Right atrium auricular region (tissue), 2 donors: ENCODE measurements at regions not wholly inside any gene's neighbourhood (a gene's known extent, or its start where the extent isn't known, plus 50 kb on each side); places are given as distances from the start of the nearest gene placed in this dataset.

Experiments used
- DNase-seq: peaks from one replicate; pipeline ENCODE4 v3.0.0-alpha.2; 2019; ENCODE audit warnings: low spot score
- H3K27ac ChIP-seq, 2 donors: fragments of 200-600 bp; sonication (generic); 1 replicate in 1 of 2; 2 replicates in 1 of 2; pipeline ENCODE4 v1.5.1; 2016 to 2019
- H3K27me3 ChIP-seq, 2 donors: fragments of 200-600 bp; sonication (generic); one replicate each; pipeline versions ENCODE4 v1.5.1 to v1.6.0; 2017 to 2019
- H3K36me3 ChIP-seq: fragments of 200-600 bp; sonication (generic); one replicate; pipeline ENCODE4 v1.5.1; 2016
- H3K4me1 ChIP-seq, 2 donors: fragments of 200-600 bp; sonication (generic); one replicate each; pipeline versions ENCODE4 v1.5.1 to v1.6.0; 2017 to 2019
- H3K4me3 ChIP-seq, 2 donors: fragments of 200-600 bp; sonication (generic); 1 replicate in 1 of 2; 2 replicates in 1 of 2; pipeline ENCODE4 v1.5.1; 2017 to 2019; ENCODE audit warnings: mild to moderate bottlenecking in 1 of 2, moderate library complexity in 1 of 2
- H3K9me3 ChIP-seq, 2 donors: fragments of 200-600 bp; sonication (generic); one replicate each; pipeline ENCODE4 v1.5.1; 2019
- TF ChIP-seq, protein P1 (sequence below), 2 donors: fragments of 200-600 bp; sonication (generic); IDR thresholded peaks; one replicate each; pipeline ENCODE4 v1.5.1; 2019; ENCODE audit warnings: antibody characterized with exemption in 2 of 2

DNA sequence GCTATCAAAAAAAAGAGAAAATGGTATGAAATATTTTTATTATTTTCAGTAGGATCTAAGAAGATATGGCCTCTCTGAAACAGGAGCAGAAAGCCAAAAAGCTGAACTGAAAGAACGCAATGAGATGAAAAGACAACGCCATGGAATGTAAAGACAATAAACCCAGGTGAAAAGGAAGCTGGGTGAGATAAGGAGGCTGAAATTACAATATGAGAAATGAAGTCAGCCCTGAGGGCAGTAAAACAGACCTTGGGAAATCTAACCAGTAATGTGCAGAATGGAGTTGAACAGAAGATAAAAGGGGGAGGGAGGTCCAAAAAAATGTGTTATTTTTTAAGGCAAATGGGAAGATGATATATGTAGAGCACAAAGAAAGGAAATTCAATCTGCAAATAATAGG, 265.3 kb downstream of the ENC1 start:
- no peaks in the 10 kb centered on the region for H3K4me1 ChIP-seq
- H3K27ac ChIP-seq = no peak overlapping the region
- no peaks in the 10 kb centered on the region for H3K27me3 ChIP-seq
- DNase-seq = no peak
- TF ChIP-seq, protein P1, sequence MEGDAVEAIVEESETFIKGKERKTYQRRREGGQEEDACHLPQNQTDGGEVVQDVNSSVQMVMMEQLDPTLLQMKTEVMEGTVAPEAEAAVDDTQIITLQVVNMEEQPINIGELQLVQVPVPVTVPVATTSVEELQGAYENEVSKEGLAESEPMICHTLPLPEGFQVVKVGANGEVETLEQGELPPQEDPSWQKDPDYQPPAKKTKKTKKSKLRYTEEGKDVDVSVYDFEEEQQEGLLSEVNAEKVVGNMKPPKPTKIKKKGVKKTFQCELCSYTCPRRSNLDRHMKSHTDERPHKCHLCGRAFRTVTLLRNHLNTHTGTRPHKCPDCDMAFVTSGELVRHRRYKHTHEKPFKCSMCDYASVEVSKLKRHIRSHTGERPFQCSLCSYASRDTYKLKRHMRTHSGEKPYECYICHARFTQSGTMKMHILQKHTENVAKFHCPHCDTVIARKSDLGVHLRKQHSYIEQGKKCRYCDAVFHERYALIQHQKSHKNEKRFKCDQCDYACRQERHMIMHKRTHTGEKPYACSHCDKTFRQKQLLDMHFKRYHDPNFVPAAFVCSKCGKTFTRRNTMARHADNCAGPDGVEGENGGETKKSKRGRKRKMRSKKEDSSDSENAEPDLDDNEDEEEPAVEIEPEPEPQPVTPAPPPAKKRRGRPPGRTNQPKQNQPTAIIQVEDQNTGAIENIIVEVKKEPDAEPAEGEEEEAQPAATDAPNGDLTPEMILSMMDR (IDR thresholded peaks at IDR 0.05) = no peak
- no peak overlapping the region for H3K4me3 ChIP-seq
- no peaks in the 10 kb centered on the region for H3K9me3 ChIP-seq
- no peaks in the 10 kb centered on the region for H3K36me3 ChIP-seq

DNA sequence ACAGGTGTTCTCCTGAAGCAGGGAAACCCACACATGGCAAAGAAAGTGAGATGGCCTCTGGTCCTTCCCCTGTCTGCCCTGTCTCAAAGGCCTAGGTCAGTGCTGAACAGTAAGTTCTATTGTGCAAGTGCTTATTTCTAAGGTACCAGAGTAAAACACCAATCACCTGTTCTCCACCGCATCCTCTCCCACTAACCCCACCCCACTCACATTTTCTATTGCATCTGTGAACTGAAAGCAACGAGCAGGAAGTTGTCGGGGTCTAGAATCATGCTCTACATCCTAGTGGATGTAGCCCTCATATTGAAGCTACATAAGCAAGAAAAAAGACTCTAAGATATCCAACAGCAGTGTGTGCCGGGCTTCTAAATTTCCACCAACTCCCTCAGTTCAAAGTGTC, 265.9 kb downstream of the ENC1 start:
- Histone ChIP-seq H3K9me3 (no peaks in the 10 kb centered on the region), H3K27me3 (no peaks in the 10 kb centered on the region), H3K4me1 (no peaks in the 10 kb centered on the region), H3K4me3 (no peak overlapping the region), H3K36me3 (no peaks in the 10 kb centered on the region), H3K27ac (no peak overlapping the region)
- TF ChIP-seq, protein P1 (IDR thresholded peaks at IDR 0.05) = no peak
- DNase-seq = no peak

DNA sequence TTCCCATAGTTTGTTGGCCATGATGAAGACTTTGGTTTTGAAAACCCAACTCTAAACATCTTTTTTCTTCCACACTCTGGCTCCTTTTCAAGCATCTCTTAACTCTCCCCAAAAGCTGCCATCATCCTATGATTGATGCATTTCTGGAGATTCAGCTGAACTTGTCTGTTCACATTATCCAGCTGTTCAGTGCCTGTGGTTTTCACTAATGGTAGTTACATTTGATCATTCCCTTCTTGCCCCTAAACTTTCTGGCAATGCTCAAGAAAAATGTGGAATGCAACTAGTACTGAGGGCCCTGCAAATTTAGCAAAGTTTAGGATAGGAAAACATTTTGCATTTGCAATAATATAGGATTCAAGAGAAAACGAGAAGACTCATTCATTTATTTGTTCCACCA, 267.5 kb downstream of the ENC1 start:
- TF ChIP-seq, protein P1 (IDR thresholded peaks at IDR 0.05) = no peak
- H3K9me3 ChIP-seq = no peaks in the 10 kb centered on the region
- H3K27me3 ChIP-seq = no peaks in the 10 kb centered on the region
- no peak overlapping the region for H3K27ac ChIP-seq
- no peak overlapping the region for H3K4me3 ChIP-seq
- peaks cover 0 to 11% of the 10 kb centered on the region in 2 donors for H3K4me1 ChIP-seq
- DNase-seq = no peak
- no peaks in the 10 kb centered on the region for H3K36me3 ChIP-seq

DNA sequence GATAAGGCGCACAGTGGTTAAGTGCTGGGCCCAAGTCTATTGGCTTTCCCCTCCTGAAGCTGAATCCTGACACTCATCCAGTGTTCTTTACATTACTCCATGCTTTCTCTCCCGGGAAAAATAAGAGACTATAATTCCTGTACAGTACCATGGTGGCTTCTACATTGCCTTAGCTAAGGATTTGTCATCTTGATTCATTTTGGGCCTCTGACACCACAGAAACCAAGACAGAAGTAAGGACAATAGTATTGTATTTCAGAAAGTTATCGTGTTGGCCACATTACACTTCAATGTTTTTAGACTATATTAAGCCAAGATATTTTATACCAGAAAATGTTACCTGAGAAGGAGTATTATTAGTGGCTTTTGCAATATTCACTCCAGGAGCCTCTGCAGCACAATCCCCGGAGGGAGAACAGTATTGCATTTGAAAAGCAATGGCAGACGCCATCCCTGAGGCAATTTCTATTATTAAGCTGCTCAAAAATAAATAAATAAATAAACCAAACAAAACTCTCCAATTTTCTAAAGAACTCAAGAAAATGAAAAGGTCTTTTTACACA, 267.9 kb downstream of the ENC1 start:
- H3K9me3 ChIP-seq = no peaks in the 10 kb centered on the region
- peaks cover 0 to 11% of the 10 kb centered on the region in 2 donors for H3K4me1 ChIP-seq
- TF ChIP-seq, protein P1 (IDR thresholded peaks at IDR 0.05) = no peak
- no peaks in the 10 kb centered on the region for H3K36me3 ChIP-seq
- H3K27me3 ChIP-seq = no peaks in the 10 kb centered on the region
- H3K27ac ChIP-seq = no peak overlapping the region
- no peak for DNase-seq
- no peak overlapping the region for H3K4me3 ChIP-seq

DNA sequence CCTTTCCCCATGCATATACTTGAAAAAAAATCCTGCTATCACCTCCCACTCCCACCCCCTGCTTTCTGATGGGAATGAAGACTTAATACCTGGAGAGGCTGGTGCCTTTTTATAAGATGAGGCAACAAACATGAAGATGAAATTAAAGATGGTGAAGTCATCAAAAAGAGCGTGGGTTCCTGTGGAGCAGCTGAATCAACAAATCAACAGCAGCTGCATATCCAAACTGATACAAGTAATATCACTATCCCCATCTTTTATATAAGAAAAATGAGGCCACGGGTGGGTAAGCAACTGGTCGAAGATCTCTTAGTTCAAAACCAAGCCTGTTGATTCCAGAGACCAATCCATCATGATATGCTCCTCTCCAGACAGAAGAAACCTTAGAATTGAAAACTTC, 268.5 kb downstream of the ENC1 start:
- no peak overlapping the region for H3K27ac ChIP-seq
- no peaks in the 10 kb centered on the region for H3K36me3 ChIP-seq
- no peak for DNase-seq
- no peaks in the 10 kb centered on the region for H3K9me3 ChIP-seq
- no peak overlapping the region for H3K4me3 ChIP-seq
- no peaks in the 10 kb centered on the region for H3K27me3 ChIP-seq
- peaks cover 0 to 11% of the 10 kb centered on the region in 2 donors for H3K4me1 ChIP-seq
- TF ChIP-seq, protein P1 (IDR thresholded peaks at IDR 0.05) = no peak

DNA sequence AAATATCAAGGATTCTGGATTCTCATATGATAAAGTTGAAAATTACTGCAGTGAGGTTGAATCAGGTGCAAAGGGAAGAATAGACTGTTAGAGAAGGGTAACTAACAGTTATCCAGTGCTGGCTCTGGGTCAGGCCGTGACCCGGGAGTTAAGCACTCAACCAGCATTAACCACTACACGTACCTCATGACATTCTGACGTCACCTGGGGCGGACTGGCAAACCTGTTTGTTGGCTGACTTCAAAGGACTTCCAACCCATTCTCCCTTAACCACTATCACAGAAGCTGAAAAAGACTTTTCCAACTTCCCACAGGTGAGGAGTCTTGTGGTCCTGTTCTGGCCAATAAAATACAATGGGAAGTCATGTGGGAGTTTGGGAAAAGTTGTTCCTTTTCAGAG, 268.9 kb downstream of the ENC1 start:
- H3K27ac ChIP-seq = no peak overlapping the region
- H3K4me1 ChIP-seq = peaks cover 0 to 11% of the 10 kb centered on the region in 2 donors
- no peak for DNase-seq
- H3K36me3 ChIP-seq = no peaks in the 10 kb centered on the region
- TF ChIP-seq, protein P1 (IDR thresholded peaks at IDR 0.05) = no peak
- H3K9me3 ChIP-seq = no peaks in the 10 kb centered on the region
- no peaks in the 10 kb centered on the region for H3K27me3 ChIP-seq
- no peak overlapping the region for H3K4me3 ChIP-seq
